ENCODE measurements at regions not wholly inside any gene's neighbourhood (a gene's known extent, or its start where the extent isn't known, plus 50 kb on each side); places are given as distances from the start of the nearest gene placed in this dataset.
"Not testable (repeated sequence)": the region's sequence is repeated elsewhere in the genome, so short reads cannot be mapped to it uniquely, and the experiment has no call there.

GRCh38 chr3:89740080-89740880, 632.9 kb downstream of the EPHA3 start:
- Mint-ChIP-seq H3K27me3 (no peaks in the 10 kb centered on the region), H3K4me3 (no peak overlapping the region), H3K27ac (no peak overlapping the region), H3K9me3 (peaks cover 3% of the 10 kb centered on the region), H3K36me3 (ENCODE audit: low read depth) (no peaks in the 10 kb centered on the region), H3K4me1 (no peaks in the 10 kb centered on the region)
- CTCF ChIA-PET = no interaction called here
- POLR2A ChIA-PET = no interaction called here
- no peak for DNase-seq

- Mint-ChIP-seq H3K4me3 (no peak overlapping the region), H3K9me3 (peaks cover 6% of the 10 kb centered on the region), H3K27me3 (no peaks in the 10 kb centered on the region), H3K4me1 (no peaks in the 10 kb centered on the region), H3K27ac (no peak overlapping the region), H3K36me3 (ENCODE audit: low read depth) (no peaks in the 10 kb centered on the region)
- ChIA-PET POLR2A (no interaction called here), CTCF (no interaction called here)
- no peak for DNase-seq
These were observed 633.4 kb downstream of the EPHA3 start for GRCh38 chr3:89740881-89741177.

DNA sequence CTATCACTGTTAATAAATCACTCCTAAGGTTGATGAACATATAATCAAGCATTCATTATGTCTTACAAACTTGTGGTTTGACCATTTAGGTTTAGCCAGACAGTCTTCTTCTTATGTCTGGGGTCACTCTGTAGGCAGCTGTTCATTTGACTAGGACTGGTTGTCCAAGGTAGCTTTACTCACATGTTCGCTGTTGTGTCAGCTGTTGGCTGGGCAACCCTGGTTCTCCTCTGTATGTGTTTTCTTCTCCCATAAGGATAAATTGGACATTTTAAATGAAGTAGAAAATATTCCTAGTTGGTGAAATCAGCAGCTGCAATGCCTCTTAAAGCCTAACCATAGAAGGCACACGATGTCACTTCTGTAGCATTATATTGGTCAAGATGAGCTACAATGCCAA, 635.1 kb downstream of the EPHA3 start:
- Mint-ChIP-seq H3K9me3 (peaks cover 8% of the 10 kb centered on the region), H3K36me3 (ENCODE audit: low read depth) (no peaks in the 10 kb centered on the region), H3K4me1 (no peaks in the 10 kb centered on the region), H3K4me3 (no peak overlapping the region), H3K27ac (no peak overlapping the region), H3K27me3 (no peaks in the 10 kb centered on the region)
- DNase-seq = no peak
- CTCF ChIA-PET = no interaction called here
- POLR2A ChIA-PET = no interaction called here

DNA sequence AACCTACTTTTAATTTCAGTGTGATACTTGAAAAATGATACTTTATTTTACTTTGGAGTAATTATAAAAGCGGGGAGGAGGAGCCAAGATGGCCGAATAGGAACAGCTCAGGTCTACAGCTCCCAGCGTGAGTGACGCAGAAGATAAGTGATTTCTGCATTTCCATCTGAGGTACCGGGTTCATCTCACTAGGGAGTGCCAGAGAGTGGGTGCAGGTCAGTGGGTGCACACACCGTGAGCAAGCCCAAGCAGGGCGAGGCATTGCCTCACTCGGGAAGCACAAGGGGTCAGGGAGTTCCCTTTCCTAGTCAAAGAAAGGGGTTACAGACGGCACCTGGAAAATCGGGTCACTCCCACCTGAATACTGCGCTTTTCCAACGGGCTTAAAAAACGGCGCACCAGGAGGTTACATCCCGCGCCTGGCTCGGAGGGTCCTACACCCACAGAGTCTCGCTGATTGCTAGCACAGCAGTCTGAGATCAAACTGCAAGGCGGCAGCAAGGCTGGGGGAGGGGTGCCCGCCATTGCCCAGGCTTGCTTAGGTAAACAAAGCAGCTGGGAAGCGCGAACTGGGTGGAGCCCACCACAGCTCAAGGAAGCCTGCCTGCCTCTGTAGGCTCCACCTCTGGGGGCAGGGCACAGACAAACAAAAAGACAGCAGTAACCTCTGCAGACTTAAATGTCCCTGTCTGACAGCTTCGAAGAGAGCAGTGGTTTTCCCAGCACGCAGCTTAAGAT, 640.3 kb downstream of the EPHA3 start:
- H3K27me3 Mint-ChIP-seq; DNase-seq; POLR2A ChIA-PET; CTCF ChIA-PET; H3K27ac Mint-ChIP-seq; H3K36me3 Mint-ChIP-seq (ENCODE audit: low read depth); H3K4me1 Mint-ChIP-seq; H3K4me3 Mint-ChIP-seq: not testable (repeated sequence)
- peaks cover 13% of the 10 kb centered on the region for H3K9me3 Mint-ChIP-seq

GRCh38 chr3:89762405-89762804, 655.0 kb downstream of the EPHA3 start:
- Mint-ChIP-seq H3K4me3 (no peak overlapping the region), H3K9me3 (peaks cover 4% of the 10 kb centered on the region), H3K4me1 (no peaks in the 10 kb centered on the region), H3K27ac (no peak overlapping the region), H3K27me3 (no peaks in the 10 kb centered on the region), H3K36me3 (ENCODE audit: low read depth) (no peaks in the 10 kb centered on the region)
- POLR2A ChIA-PET = no interaction called here
- CTCF ChIA-PET = no interaction called here
- DNase-seq = no peak

- Mint-ChIP-seq H3K36me3 (ENCODE audit: low read depth) (no peaks in the 10 kb centered on the region), H3K27me3 (no peaks in the 10 kb centered on the region), H3K4me1 (no peaks in the 10 kb centered on the region), H3K9me3 (peaks cover 12% of the 10 kb centered on the region), H3K4me3 (no peak overlapping the region), H3K27ac (no peak overlapping the region)
- ChIA-PET CTCF (no interaction called here), POLR2A (no interaction called here)
- DNase-seq = no peak
These were observed 676.0 kb downstream of the EPHA3 start for GRCh38 chr3:89783341-89783927.

- H3K27ac Mint-ChIP-seq = no peak overlapping the region
- peaks cover 12% of the 10 kb centered on the region for H3K9me3 Mint-ChIP-seq
- no peaks in the 10 kb centered on the region for H3K4me1 Mint-ChIP-seq
- CTCF ChIA-PET = no interaction called here
- H3K27me3 Mint-ChIP-seq = no peaks in the 10 kb centered on the region
- H3K4me3 Mint-ChIP-seq = no peak overlapping the region
- POLR2A ChIA-PET = no interaction called here
- H3K36me3 Mint-ChIP-seq (ENCODE audit: low read depth) = no peaks in the 10 kb centered on the region
- no peak for DNase-seq
These were observed 680.1 kb downstream of the EPHA3 start for GRCh38 chr3:89787485-89787884.

DNA sequence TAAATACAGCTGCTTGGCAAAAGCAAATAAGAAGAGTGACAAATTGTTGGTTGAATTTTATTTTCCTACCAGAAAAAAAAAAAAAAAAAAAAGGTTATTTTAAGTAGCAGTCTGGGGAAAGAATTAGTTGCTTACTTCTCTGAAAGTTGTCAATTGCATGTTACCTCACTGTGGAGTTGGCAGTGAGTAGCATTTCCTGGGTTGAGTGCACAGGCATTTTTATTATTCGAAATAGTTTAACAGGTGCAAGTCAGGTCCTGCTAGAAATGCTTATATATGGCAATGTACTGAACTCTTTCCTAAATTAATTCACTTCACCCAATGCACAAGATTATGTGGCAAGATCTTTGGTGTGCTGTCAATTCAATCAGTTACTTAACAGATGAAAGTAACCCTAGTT, 680.6 kb downstream of the EPHA3 start:
- Mint-ChIP-seq H3K27ac (no peak overlapping the region), H3K9me3 (peaks cover 12% of the 10 kb centered on the region), H3K4me3 (no peak overlapping the region), H3K36me3 (ENCODE audit: low read depth) (no peaks in the 10 kb centered on the region), H3K4me1 (no peaks in the 10 kb centered on the region), H3K27me3 (no peaks in the 10 kb centered on the region)
- ChIA-PET POLR2A (no interaction called here), CTCF (no interaction called here)
- no peak for DNase-seq

DNA sequence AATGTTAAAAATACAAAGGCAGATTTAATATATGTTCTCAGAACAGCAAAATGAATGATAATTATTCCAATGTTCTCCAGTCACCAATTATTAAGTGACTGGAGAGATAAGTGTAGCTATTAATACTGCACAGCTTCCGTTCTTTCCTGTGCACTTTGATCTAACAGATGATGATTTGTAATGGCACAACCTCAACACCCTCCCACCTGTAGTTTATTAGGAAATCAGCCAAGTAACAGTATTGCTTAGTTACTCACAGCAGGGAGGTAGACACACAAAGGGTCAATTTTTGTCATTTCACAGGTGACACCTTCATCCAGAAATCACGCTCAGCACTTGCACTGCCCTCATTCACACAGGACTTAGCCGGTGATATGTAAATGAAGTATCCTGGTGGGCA, 688.1 kb downstream of the EPHA3 start:
- Mint-ChIP-seq H3K4me3 (no peak overlapping the region), H3K27ac (no peak overlapping the region), H3K9me3 (no peaks in the 10 kb centered on the region), H3K4me1 (no peaks in the 10 kb centered on the region), H3K27me3 (no peaks in the 10 kb centered on the region), H3K36me3 (ENCODE audit: low read depth) (no peaks in the 10 kb centered on the region)
- POLR2A ChIA-PET = no interaction called here
- CTCF ChIA-PET = no interaction called here
- DNase-seq = no peak

GRCh38 chr3:89802881-89803280, 695.5 kb downstream of the EPHA3 start:
- ChIA-PET CTCF (no interaction called here), POLR2A (no interaction called here)
- no peak for DNase-seq
- Mint-ChIP-seq H3K9me3 (no peaks in the 10 kb centered on the region), H3K4me1 (no peaks in the 10 kb centered on the region), H3K36me3 (ENCODE audit: low read depth) (no peaks in the 10 kb centered on the region), H3K4me3 (no peak overlapping the region), H3K27ac (no peak overlapping the region), H3K27me3 (no peaks in the 10 kb centered on the region)

- ChIA-PET CTCF (no interaction called here), POLR2A (no interaction called here)
- H3K27ac Mint-ChIP-seq = no peak overlapping the region
- no peaks in the 10 kb centered on the region for H3K9me3 Mint-ChIP-seq
- H3K36me3 Mint-ChIP-seq (ENCODE audit: low read depth) = no peaks in the 10 kb centered on the region
- no peak for DNase-seq
- no peaks in the 10 kb centered on the region for H3K4me1 Mint-ChIP-seq
- H3K4me3 Mint-ChIP-seq = no peak overlapping the region
- no peaks in the 10 kb centered on the region for H3K27me3 Mint-ChIP-seq
These were observed 696.3 kb downstream of the EPHA3 start for GRCh38 chr3:89803711-89804110.

GRCh38 chr3:89806166-89806565, 698.7 kb downstream of the EPHA3 start:
- no peak for DNase-seq
- POLR2A ChIA-PET = no interaction called here
- Mint-ChIP-seq H3K4me1 (no peaks in the 10 kb centered on the region), H3K27ac (no peak overlapping the region), H3K4me3 (no peak overlapping the region), H3K9me3 (peaks cover 3% of the 10 kb centered on the region), H3K36me3 (ENCODE audit: low read depth) (no peaks in the 10 kb centered on the region), H3K27me3 (no peaks in the 10 kb centered on the region)
- CTCF ChIA-PET = no interaction called here

DNA sequence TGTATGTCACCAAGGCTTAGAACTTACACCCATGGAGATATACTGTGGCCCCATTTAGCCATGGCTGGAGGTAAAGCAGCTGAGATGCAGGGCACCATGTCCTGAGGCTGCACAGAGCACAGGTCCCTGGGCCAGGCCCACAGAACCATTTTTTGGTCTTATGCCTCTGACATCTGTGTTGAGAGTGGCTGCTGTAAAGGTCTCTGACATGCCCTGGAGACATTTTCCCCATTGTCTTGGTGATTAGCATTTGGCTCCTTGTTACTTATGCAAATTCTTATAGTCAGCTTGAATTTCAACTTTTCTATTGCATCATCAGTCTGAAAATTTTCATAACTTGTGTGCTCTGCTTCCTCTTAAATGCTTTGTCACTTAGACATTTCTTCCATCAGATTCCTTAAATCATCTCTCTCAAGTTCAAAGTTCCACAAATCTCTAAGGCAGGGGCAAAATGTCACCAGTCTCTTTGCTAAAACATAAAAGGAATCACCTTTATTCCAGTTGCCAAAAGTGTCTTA, 701.3 kb downstream of the EPHA3 start:
- no peaks in the 10 kb centered on the region for H3K27me3 Mint-ChIP-seq
- no peaks in the 10 kb centered on the region for H3K36me3 Mint-ChIP-seq (ENCODE audit: low read depth)
- H3K4me1 Mint-ChIP-seq = no peaks in the 10 kb centered on the region
- ChIA-PET POLR2A (no interaction called here), CTCF (no interaction called here)
- H3K27ac Mint-ChIP-seq = no peak overlapping the region
- no peak overlapping the region for H3K4me3 Mint-ChIP-seq
- DNase-seq = no peak
- peaks cover 7% of the 10 kb centered on the region for H3K9me3 Mint-ChIP-seq

DNA sequence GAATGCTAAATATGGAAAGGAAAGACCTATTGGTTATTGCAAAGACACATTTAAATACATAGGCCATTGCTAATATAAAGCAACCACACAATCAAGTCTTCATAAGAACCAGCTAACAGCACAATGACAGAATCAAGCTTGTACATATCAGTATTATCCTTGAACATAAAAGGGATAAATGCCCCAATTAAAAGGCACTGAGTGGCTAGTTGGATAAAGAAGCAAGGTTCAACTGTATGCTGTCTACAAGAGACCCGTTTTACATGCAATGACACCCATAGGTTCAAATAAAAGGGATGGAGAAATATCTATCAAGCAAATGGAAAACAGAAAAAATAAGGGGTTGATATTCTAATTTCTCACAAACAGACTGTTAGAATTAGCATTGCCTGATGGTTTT, 706.1 kb downstream of the EPHA3 start:
- Mint-ChIP-seq H3K9me3 (peaks cover 28% of the 10 kb centered on the region), H3K36me3 (ENCODE audit: low read depth) (no peaks in the 10 kb centered on the region), H3K4me3 (no peak overlapping the region), H3K27me3 (no peaks in the 10 kb centered on the region), H3K4me1 (no peaks in the 10 kb centered on the region), H3K27ac (no peak overlapping the region)
- POLR2A ChIA-PET = no interaction called here
- CTCF ChIA-PET = no interaction called here
- no peak for DNase-seq

Data from activated CD4-positive, alpha-beta memory T cell treated with anti-CD3 and anti-CD28 coated beads, Interleukin-2, amount 10 ng/mL, durations not matched to agents 7 days and 5 days (primary cell).